ENCODE measurements at regions not wholly inside any gene's neighbourhood (a gene's known extent, or its start where the extent isn't known, plus 50 kb on each side); places are given as distances from the start of the nearest gene placed in this dataset.

- no peak for DNase-seq (ENCODE audit: low read depth, low spot score)
- no peak for TF ChIP-seq CTCF (IDR thresholded peaks at IDR 0.05; ENCODE audit: low read depth, low read length)
- in situ Hi-C loops (cut with HindIII; ENCODE audit: low sequenced_read_pairs): no loop called here
- H3K4me3 ChIP-seq (ENCODE audit: low read depth, low read length): no peak overlapping the region
Observed at GRCh38 chr12:115467531-115467930, 783.6 kb upstream of the TBX3 start.

GRCh38 chr12:115466076-115466475 is 782.1 kb upstream of the TBX3 start:
- in situ Hi-C loops (cut with HindIII; ENCODE audit: low sequenced_read_pairs): no loop called here
- H3K4me3 ChIP-seq (ENCODE audit: low read depth, low read length): no peak overlapping the region
- DNase-seq (ENCODE audit: low read depth, low spot score): no peak
- TF ChIP-seq CTCF (IDR thresholded peaks at IDR 0.05; ENCODE audit: low read depth, low read length): no peak

- in situ Hi-C loops (cut with HindIII; ENCODE audit: low sequenced_read_pairs): no loop called here
- no peak for TF ChIP-seq CTCF (IDR thresholded peaks at IDR 0.05; ENCODE audit: low read depth, low read length)
Observed at GRCh38 chr12:115464661-115465060, 780.7 kb upstream of the TBX3 start.

GRCh38 chr12:115464111-115464581 is 780.2 kb upstream of the TBX3 start:
- H3K4me3 ChIP-seq (ENCODE audit: low read depth, low read length): no peak overlapping the region
- DNase-seq (ENCODE audit: low read depth, low spot score): no peak
- in situ Hi-C loops (cut with HindIII; ENCODE audit: low sequenced_read_pairs): no loop called here
- TF ChIP-seq CTCF (IDR thresholded peaks at IDR 0.05; ENCODE audit: low read depth, low read length): no peak

More at GRCh38 chr12:115464661-115465060, 780.7 kb upstream of the TBX3 start:
- no peak overlapping the region for H3K4me3 ChIP-seq (ENCODE audit: low read depth, low read length)
- DNase-seq (ENCODE audit: low read depth, low spot score): no peak

GRCh38 chr12:115461401-115461800 is 777.4 kb upstream of the TBX3 start:
- DNase-seq (ENCODE audit: low read depth, low spot score): no peak
- in situ Hi-C loops (cut with HindIII; ENCODE audit: low sequenced_read_pairs): no loop called here
- TF ChIP-seq CTCF (IDR thresholded peaks at IDR 0.05; ENCODE audit: low read depth, low read length): no peak
- no peak overlapping the region for H3K4me3 ChIP-seq (ENCODE audit: low read depth, low read length)

DNA sequence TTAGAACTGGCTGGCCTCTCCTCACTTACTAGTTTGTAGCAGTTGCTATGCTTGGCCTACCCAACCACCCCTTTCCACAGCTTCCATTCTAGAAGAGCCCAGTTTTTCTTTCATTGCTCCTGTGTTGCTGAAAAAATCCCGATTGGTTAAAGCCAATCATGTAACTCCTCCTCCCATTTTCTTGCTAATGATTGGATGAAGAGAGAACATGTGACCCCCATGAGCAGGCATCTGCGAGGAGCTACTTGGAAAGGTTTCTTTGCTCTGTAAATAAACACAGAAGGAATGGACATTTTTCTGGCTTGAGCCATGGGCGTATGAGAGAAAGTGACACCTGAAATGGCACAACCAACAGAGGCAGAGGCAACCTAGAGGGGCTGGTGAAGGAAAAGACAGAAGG is 773.8 kb upstream of the TBX3 start:
- in situ Hi-C loops (cut with HindIII; ENCODE audit: low sequenced_read_pairs): no loop called here
- no peak for DNase-seq (ENCODE audit: low read depth, low spot score)
- H3K4me3 ChIP-seq (ENCODE audit: low read depth, low read length): no peak overlapping the region
- no peak for TF ChIP-seq CTCF (IDR thresholded peaks at IDR 0.05; ENCODE audit: low read depth, low read length)

Measured in astrocyte of the spinal cord (primary cell).